OCI-LY3 (cell line): ENCODE measurements at regions not wholly inside any gene's neighbourhood (a gene's known extent, or its start where the extent isn't known, plus 50 kb on each side); places are given as distances from the start of the nearest gene placed in this dataset.

Experiments
- H2AFZ ChIP-seq: fragments of 200-600, 300-600 bp; shearing (Covaris generic); 2 replicates; pipeline ENCODE4 v1.6.0; 2014; ENCODE audit warnings: antibody characterized with exemption, low read depth, low read length
- H3K27ac ChIP-seq: fragments of 200-600, 300-600 bp; sonication (generic); 2 replicates; pipeline ENCODE4 v1.5.1; 2014; ENCODE audit warnings: mild to moderate bottlenecking, low read length, moderate library complexity, mixed read lengths
- H3K27me3 ChIP-seq: fragments of 200-600, 300-600 bp; sonication (generic); 2 replicates; pipeline ENCODE4 v1.6.1; 2014; ENCODE audit warnings: low read depth, low read length, mixed read lengths
- H3K36me3 ChIP-seq: fragments of 200-600, 300-600 bp; sonication (generic); replicated peaks from 2 replicates; pipeline ENCODE3; 2014; ENCODE audit warnings: low read depth, low read length, mixed read lengths
- H3K4me1 ChIP-seq: fragments of 300-600, 200-600 bp; sonication (generic); 2 replicates; pipeline ENCODE4 v1.6.1; 2014; ENCODE audit warnings: low read length, mixed read lengths
- H3K4me2 ChIP-seq: fragments of 200-600, 300-600 bp; sonication (generic); 2 replicates; pipeline ENCODE4 v1.6.1; 2014; ENCODE audit warnings: low read length, mixed read lengths
- H3K4me3 ChIP-seq: fragments of 300-600, 200-600 bp; sonication (generic); 2 replicates; pipeline ENCODE4 v1.5.1; 2014; ENCODE audit warnings: antibody characterized with exemption, mild to moderate bottlenecking, low read length, moderate library complexity
- H3K79me2 ChIP-seq: fragments of 300-600, 200-600 bp; shearing (Covaris generic); 2 replicates; pipeline ENCODE4 v1.6.1; 2014; ENCODE audit warnings: mild to moderate bottlenecking, low read length, mixed read lengths
- H3K9ac ChIP-seq: fragments of 300-600, 200-600 bp; shearing (Covaris generic); 2 replicates; pipeline ENCODE4 v1.6.0; 2014; ENCODE audit warnings: mild to moderate bottlenecking, low read length, moderate library complexity
- H3K9me3 ChIP-seq: fragments of 200-600, 300-600 bp; shearing (Covaris generic); 2 replicates; pipeline ENCODE4 v1.6.1; 2014; ENCODE audit warnings: low read length, mixed read lengths; ENCODE audit not compliant: insufficient read depth
- H4K20me1 ChIP-seq: fragments of 200-600, 300-600 bp; sonication (generic); 2 replicates; pipeline ENCODE4 v1.6.1; 2016; ENCODE audit warnings: low read length, mixed read lengths; ENCODE audit not compliant: insufficient read depth
- EZH2phosphoT487 ChIP-seq: fragments of 200-600 bp; shearing (Covaris generic); IDR thresholded peaks from 2 replicates; pipeline ENCODE4 v1.6.1; 2018; ENCODE audit warnings: antibody characterized with exemption, mixed run types, low read depth
- TF ChIP-seq, protein P1 (sequence below): fragments of 200-600, 300-600 bp; sonication (generic); IDR thresholded peaks from 2 replicates; pipeline ENCODE4 v1.5.1; 2014; ENCODE audit warnings: antibody characterized with exemption, low read length, low read depth

GRCh38 chr13:74193391-74193790 is 59.2 kb upstream of the KLF12 start:
- H3K4me2 ChIP-seq, result no peak overlapping the region
- H3K79me2 ChIP-seq, result no peaks in the 10 kb centered on the region
- TF ChIP-seq EZH2phosphoT487, result no peak
- TF ChIP-seq, protein P1, sequence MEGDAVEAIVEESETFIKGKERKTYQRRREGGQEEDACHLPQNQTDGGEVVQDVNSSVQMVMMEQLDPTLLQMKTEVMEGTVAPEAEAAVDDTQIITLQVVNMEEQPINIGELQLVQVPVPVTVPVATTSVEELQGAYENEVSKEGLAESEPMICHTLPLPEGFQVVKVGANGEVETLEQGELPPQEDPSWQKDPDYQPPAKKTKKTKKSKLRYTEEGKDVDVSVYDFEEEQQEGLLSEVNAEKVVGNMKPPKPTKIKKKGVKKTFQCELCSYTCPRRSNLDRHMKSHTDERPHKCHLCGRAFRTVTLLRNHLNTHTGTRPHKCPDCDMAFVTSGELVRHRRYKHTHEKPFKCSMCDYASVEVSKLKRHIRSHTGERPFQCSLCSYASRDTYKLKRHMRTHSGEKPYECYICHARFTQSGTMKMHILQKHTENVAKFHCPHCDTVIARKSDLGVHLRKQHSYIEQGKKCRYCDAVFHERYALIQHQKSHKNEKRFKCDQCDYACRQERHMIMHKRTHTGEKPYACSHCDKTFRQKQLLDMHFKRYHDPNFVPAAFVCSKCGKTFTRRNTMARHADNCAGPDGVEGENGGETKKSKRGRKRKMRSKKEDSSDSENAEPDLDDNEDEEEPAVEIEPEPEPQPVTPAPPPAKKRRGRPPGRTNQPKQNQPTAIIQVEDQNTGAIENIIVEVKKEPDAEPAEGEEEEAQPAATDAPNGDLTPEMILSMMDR, result no peak
- H3K27me3 ChIP-seq, result no peaks in the 10 kb centered on the region
- no peaks in the 10 kb centered on the region for H3K4me1 ChIP-seq
- no peaks in the 10 kb centered on the region for H3K36me3 ChIP-seq
- H2AFZ ChIP-seq, result no peak overlapping the region
- H3K27ac ChIP-seq, result no peak overlapping the region
- no peaks in the 10 kb centered on the region for H4K20me1 ChIP-seq
- no peak overlapping the region for H3K4me3 ChIP-seq
- H3K9me3 ChIP-seq, result no peaks in the 10 kb centered on the region
- H3K9ac ChIP-seq, result no peak overlapping the region

DNA sequence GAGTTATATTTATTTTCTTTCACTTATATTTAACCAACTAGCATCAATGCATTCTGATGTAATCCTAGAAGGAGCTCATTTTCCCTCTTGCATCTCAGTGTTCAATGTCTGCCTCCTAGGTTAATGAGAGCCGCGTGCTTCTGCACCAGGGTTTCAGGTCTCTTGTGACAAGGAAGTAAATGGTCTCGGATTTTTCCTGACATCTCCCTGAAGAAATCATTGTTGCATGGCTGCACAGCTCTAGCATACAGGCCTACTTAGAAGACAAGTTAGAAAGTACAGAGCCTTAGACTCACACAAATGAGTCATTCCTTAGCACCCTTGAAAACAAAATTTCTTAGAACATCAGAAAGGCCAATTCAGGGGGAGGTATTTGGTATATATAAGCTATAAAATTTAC is 57.2 kb upstream of the KLF12 start:
- H2AFZ ChIP-seq, result no peak overlapping the region
- H3K27ac ChIP-seq, result no peak overlapping the region
- no peaks in the 10 kb centered on the region for H4K20me1 ChIP-seq
- no peaks in the 10 kb centered on the region for H3K9me3 ChIP-seq
- H3K27me3 ChIP-seq, result no peaks in the 10 kb centered on the region
- H3K79me2 ChIP-seq, result no peaks in the 10 kb centered on the region
- H3K4me3 ChIP-seq, result no peak overlapping the region
- no peak overlapping the region for H3K4me2 ChIP-seq
- H3K36me3 ChIP-seq, result no peaks in the 10 kb centered on the region
- no peaks in the 10 kb centered on the region for H3K4me1 ChIP-seq
- H3K9ac ChIP-seq, result no peak overlapping the region
- TF ChIP-seq, protein P1, result no peak
- TF ChIP-seq EZH2phosphoT487, result no peak

DNA sequence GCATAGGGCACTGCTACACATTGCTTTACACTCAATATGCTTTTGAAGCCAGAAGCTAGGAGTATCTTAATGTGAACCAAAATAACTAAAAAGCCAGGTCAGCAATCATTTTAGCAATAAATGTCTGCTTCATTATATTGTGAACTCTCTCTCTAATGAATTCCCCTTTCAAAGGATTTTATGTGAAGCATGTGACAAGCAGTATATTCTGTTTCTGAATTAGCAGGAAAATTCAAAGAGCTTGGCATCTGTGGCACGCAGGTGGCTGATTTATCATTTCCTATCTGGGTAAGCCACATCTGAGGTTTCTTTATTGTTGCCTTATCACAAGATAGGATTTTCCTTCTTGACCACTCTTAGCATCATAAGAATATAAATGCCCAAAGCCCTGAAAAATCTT is 56.8 kb upstream of the KLF12 start:
- no peak overlapping the region for H3K27ac ChIP-seq
- H2AFZ ChIP-seq, result no peak overlapping the region
- H3K4me2 ChIP-seq, result no peak overlapping the region
- TF ChIP-seq, protein P1, result no peak
- TF ChIP-seq EZH2phosphoT487, result no peak
- H3K36me3 ChIP-seq, result no peaks in the 10 kb centered on the region
- H3K9ac ChIP-seq, result no peak overlapping the region
- no peaks in the 10 kb centered on the region for H4K20me1 ChIP-seq
- no peaks in the 10 kb centered on the region for H3K27me3 ChIP-seq
- H3K4me3 ChIP-seq, result no peak overlapping the region
- no peaks in the 10 kb centered on the region for H3K4me1 ChIP-seq
- no peaks in the 10 kb centered on the region for H3K79me2 ChIP-seq
- no peaks in the 10 kb centered on the region for H3K9me3 ChIP-seq

GRCh38 chr13:74187564-74187963 is 53.4 kb upstream of the KLF12 start:
- Histone ChIP-seq H3K36me3 (no peaks in the 10 kb centered on the region), H3K79me2 (no peaks in the 10 kb centered on the region), H4K20me1 (no peaks in the 10 kb centered on the region), H3K4me2 (no peak overlapping the region), H2AFZ (no peak overlapping the region), H3K4me3 (no peak overlapping the region), H3K9ac (no peak overlapping the region), H3K27me3 (no peaks in the 10 kb centered on the region), H3K9me3 (no peaks in the 10 kb centered on the region), H3K4me1 (no peaks in the 10 kb centered on the region), H3K27ac (no peak overlapping the region)
- no peak for TF ChIP-seq EZH2phosphoT487
- TF ChIP-seq, protein P1, result no peak
